Esophagus squamous epithelium (tissue), 5 donors: ENCODE measurements at regions not wholly inside any gene's neighbourhood (a gene's known extent, or its start where the extent isn't known, plus 50 kb on each side); places are given as distances from the start of the nearest gene placed in this dataset.
"Not testable (repeated sequence)": the region's sequence is repeated elsewhere in the genome, so short reads cannot be mapped to it uniquely, and the experiment has no call there.

ENCODE experiments used
- DNase-seq: peaks from one replicate; lab custom pipeline; 2025; lab: John Stamatoyannopoulos, UW
- H3K27ac ChIP-seq, 4 donors: fragments of 200-600 bp; sonication (generic); one replicate each; pipeline ENCODE4 v1.5.1; 2016 to 2019; ENCODE audit warnings: mild to moderate bottlenecking in 1 of 4
- H3K27me3 ChIP-seq, 4 donors: fragments of 200-600 bp; sonication (generic); 1 replicate in 3 of 4; 2 replicates in 1 of 4; pipeline versions ENCODE4 v1.5.1 to v1.6.0; 2017 to 2021; ENCODE audit warnings: antibody characterized with exemption in 1 of 4
- H3K36me3 ChIP-seq, 3 donors: fragments of 200-600 bp; sonication (generic); one replicate each; pipeline ENCODE4 v1.5.1; 2016 to 2019
- H3K4me1 ChIP-seq, 3 donors: fragments of 200-600 bp; sonication (generic); one replicate each; pipeline ENCODE4 v1.5.1; 2017 to 2019
- H3K4me3 ChIP-seq, 4 donors: fragments of 200-600 bp; sonication (generic); 1 replicate in 3 of 4; 2 replicates in 1 of 4; pipeline ENCODE4 v1.5.1; 2016 to 2019; ENCODE audit warnings: mild to moderate bottlenecking in 2 of 4, moderate library complexity in 1 of 4
- H3K9me3 ChIP-seq, 3 donors: fragments of 200-600 bp; sonication (generic); one replicate each; pipeline ENCODE4 v1.5.1; 2016 to 2019
- POLR2A ChIP-seq, 4 donors: fragments of 450-650 bp; IDR thresholded peaks; one replicate each; pipeline ENCODE4 v1.6.1; 2017; ENCODE audit warnings: antibody characterized with exemption in 4 of 4, mild to moderate bottlenecking in 4 of 4, moderate library complexity in 3 of 4
- WGBS, 2 donors: methylation state at CpG; one replicate each; pipeline ENCODE4 v1.1.5; 2018; 5-methylcytosine and 5-hydroxymethylcytosine counted together
- intact Hi-C: fragments of 100-400 bp; cut with DNase I; formaldehyde crosslinking; loops from one replicate; pipeline ENCODE4 v1.15.0; 2022
- TF ChIP-seq, protein P1 (sequence below), 6 experiments: fragments of 450-650 bp in 4 of 6; fragments of 200-600 bp in 2 of 6; sonication (generic) in 2 of 6; IDR thresholded peaks; one replicate each; pipeline ENCODE4 v1.5.1; 2016 to 2019; ENCODE audit warnings: antibody characterized with exemption in 6 of 6, mild to moderate bottlenecking in 4 of 6, moderate library complexity in 4 of 6
- donor health status: DM: yes; HTN: yes; CAD: no.

DNA sequence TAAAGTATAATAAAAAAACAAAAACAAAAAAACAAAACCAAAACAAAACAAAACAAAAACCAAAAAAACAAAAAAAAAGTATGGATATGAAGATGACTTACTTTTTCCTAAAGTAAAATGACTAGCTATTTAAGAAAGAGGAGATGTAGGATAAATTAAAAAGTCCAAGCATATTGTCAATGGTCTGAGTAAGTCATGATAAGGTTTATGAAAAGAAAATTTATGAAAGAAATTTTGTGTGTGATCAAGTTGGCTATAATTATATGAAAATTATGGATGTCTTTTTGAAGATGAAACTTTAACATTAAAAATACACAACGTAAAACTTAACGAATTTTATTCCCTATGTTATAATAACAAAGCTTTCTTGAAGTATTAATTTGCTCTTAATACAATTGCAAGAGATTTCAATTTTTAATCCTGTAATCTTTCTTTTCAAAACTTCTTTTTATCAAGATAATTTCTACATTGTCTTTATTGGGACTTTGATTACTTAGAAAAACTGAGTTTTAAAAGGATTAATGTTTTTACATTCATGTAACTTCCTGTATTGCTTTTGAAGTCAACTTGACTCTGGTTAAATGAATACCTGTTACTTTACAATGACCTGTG lies 200.9 kb upstream of the IVNS1ABP start:
- Histone ChIP-seq H3K36me3 (no peaks in the 10 kb centered on the region), H3K4me3 (no peak overlapping the region), H3K27ac (no peak overlapping the region), H3K9me3 (peaks cover 0 to 16% (median 8%) of the 10 kb centered on the region in 3 donors), H3K4me1 (peaks cover 0 to 4% (median 0%) of the 10 kb centered on the region in 3 donors), H3K27me3 (no peaks in the 10 kb centered on the region)
- WGBS, 2 donors: 58 to 68% methylated on average over 2 of the region's 2 CpGs
- no peak for DNase-seq
- intact Hi-C loops: no loop called here
- TF ChIP-seq, protein P1, sequence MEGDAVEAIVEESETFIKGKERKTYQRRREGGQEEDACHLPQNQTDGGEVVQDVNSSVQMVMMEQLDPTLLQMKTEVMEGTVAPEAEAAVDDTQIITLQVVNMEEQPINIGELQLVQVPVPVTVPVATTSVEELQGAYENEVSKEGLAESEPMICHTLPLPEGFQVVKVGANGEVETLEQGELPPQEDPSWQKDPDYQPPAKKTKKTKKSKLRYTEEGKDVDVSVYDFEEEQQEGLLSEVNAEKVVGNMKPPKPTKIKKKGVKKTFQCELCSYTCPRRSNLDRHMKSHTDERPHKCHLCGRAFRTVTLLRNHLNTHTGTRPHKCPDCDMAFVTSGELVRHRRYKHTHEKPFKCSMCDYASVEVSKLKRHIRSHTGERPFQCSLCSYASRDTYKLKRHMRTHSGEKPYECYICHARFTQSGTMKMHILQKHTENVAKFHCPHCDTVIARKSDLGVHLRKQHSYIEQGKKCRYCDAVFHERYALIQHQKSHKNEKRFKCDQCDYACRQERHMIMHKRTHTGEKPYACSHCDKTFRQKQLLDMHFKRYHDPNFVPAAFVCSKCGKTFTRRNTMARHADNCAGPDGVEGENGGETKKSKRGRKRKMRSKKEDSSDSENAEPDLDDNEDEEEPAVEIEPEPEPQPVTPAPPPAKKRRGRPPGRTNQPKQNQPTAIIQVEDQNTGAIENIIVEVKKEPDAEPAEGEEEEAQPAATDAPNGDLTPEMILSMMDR (IDR thresholded peaks at IDR 0.05): no peak
- no peak for TF ChIP-seq POLR2A (IDR thresholded peaks at IDR 0.05)

GRCh38 chr1:185517301-185517700 lies 200.3 kb upstream of the IVNS1ABP start:
- H3K36me3 ChIP-seq, H3K27ac ChIP-seq, DNase-seq, H3K27me3 ChIP-seq, H3K4me3 ChIP-seq, intact Hi-C loops, H3K4me1 ChIP-seq: not testable (repeated sequence)
- WGBS, 2 donors: 86 to 93% methylated on average over 2 of the region's 2 CpGs
- peaks cover 0 to 16% (median 8%) of the 10 kb centered on the region in 3 donors for H3K9me3 ChIP-seq

DNA sequence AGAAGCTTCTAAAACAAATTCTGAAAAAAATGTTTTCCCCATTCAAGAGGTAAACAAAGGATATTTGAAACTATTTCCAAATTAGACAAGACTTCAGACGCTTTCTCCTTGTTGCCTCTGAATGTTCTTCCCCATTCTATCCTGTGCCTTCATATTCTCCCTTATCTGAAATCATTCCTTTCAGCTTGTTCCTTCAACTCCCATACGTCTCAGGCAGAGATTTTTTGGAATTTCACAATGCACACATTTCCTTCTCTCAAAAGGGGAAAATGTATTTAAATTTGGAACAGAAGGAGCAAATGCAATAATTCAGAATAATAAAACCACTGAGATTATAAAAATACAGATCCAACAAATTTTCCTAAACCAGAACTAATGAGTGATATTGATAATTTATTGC lies 198.7 kb upstream of the IVNS1ABP start:
- no peak for TF ChIP-seq POLR2A (IDR thresholded peaks at IDR 0.05)
- TF ChIP-seq, protein P1 (IDR thresholded peaks at IDR 0.05): no peak
- no peaks in the 10 kb centered on the region for H3K27me3 ChIP-seq
- no peak overlapping the region for H3K4me3 ChIP-seq
- no peak for DNase-seq
- H3K27ac ChIP-seq: no peak overlapping the region
- no peaks in the 10 kb centered on the region for H3K36me3 ChIP-seq
- peaks cover 0 to under 1% (median 0%) of the 10 kb centered on the region in 3 donors for H3K4me1 ChIP-seq
- peaks cover 0 to 16% (median 8%) of the 10 kb centered on the region in 3 donors for H3K9me3 ChIP-seq
- intact Hi-C loops: no loop called here
- 92 to 94% methylated on average over 2 of the region's 2 CpGs for WGBS, 2 donors

GRCh38 chr1:185514311-185514710 lies 197.3 kb upstream of the IVNS1ABP start:
- Histone ChIP-seq H3K9me3 (peaks cover 0 to 14% (median 8%) of the 10 kb centered on the region in 3 donors), H3K4me1 (no peaks in the 10 kb centered on the region), H3K36me3 (no peaks in the 10 kb centered on the region), H3K27me3 (no peaks in the 10 kb centered on the region), H3K27ac (no peak overlapping the region), H3K4me3 (no peak overlapping the region)
- TF ChIP-seq POLR2A (IDR thresholded peaks at IDR 0.05): no peak
- no peak for DNase-seq
- intact Hi-C loops: no loop called here

DNA sequence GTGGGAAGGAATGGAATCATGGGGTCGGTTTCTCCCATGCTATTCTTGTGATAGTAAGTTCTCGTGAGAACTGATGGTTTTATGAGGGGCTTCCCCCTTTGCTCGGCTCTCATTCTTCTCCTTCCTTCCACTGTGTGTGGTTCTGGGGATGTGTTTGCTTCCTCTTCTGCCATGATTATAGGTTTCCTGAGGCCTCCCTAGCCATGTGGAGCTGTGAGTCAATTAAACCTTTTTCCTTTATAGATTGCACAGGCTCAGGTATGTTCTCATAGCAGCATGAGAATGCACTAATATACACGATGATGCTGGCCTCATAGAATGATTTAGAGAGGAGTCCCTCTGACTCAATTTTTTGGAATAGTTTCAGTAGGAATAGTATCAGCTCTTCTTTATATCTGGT lies 195.4 kb upstream of the IVNS1ABP start:
- TF ChIP-seq, protein P1 (IDR thresholded peaks at IDR 0.05): no peak
- no peak for TF ChIP-seq POLR2A (IDR thresholded peaks at IDR 0.05)
- WGBS, 2 donors: 55 to 57% methylated on average over 4 of the region's 4 CpGs
- Histone ChIP-seq H3K4me3 (no peak overlapping the region), H3K9me3 (peaks cover 0 to 4% (median 4%) of the 10 kb centered on the region in 3 donors), H3K27ac (no peak overlapping the region), H3K36me3 (no peaks in the 10 kb centered on the region), H3K27me3 (no peaks in the 10 kb centered on the region), H3K4me1 (no peaks in the 10 kb centered on the region)
- intact Hi-C loops: no loop called here
- DNase-seq: no peak

GRCh38 chr1:185501099-185501498 lies 184.1 kb upstream of the IVNS1ABP start:
- intact Hi-C loops: no loop called here
- TF ChIP-seq POLR2A (IDR thresholded peaks at IDR 0.05): no peak
- TF ChIP-seq, protein P1 (IDR thresholded peaks at IDR 0.05): no peak
- no peak for DNase-seq
- 94 to 97% methylated on average over 2 of the region's 2 CpGs for WGBS, 2 donors
- no peak overlapping the region for H3K27ac ChIP-seq
- H3K4me1 ChIP-seq: no peaks in the 10 kb centered on the region
- H3K9me3 ChIP-seq: no peaks in the 10 kb centered on the region
- H3K36me3 ChIP-seq: no peaks in the 10 kb centered on the region
- H3K4me3 ChIP-seq: no peak overlapping the region
- H3K27me3 ChIP-seq: no peaks in the 10 kb centered on the region
